H1 (cell line): ENCODE measurements at regions not wholly inside any gene's neighbourhood (a gene's known extent, or its start where the extent isn't known, plus 50 kb on each side); places are given as distances from the start of the nearest gene placed in this dataset.

Experiments
- ASH2L ChIP-seq: fragments of 200-600, 300-600 bp; sonication (generic); IDR thresholded peaks from one replicate; pipeline ENCODE4 v1.7.1; 2017; ENCODE audit warnings: low read length
- CTCF ChIP-seq, 3 experiments: IDR thresholded peaks; 1 replicate in 2 of 3; 2 replicates in 1 of 3; pipeline versions ENCODE4 v1.5.1 to v1.6.1; 2011; ENCODE audit warnings: low read length in 3 of 3, mild to moderate bottlenecking in 3 of 3, inconsistent platforms in 2 of 3, low read depth in 1 of 3, moderate library complexity in 1 of 3; ENCODE audit not compliant: insufficient read depth in 1 of 3; ENCODE audit errors: control extremely low read depth in 1 of 3
- EP300 ChIP-seq, 2 experiments: IDR thresholded peaks; 1 replicate in 1 of 2; 2 replicates in 1 of 2; pipeline ENCODE4 v1.6.1; 2011 to 2012; ENCODE audit warnings: low read depth in 2 of 2, low read length in 2 of 2, mild to moderate bottlenecking in 2 of 2, borderline replicate concordance in 1 of 2, inconsistent platforms in 1 of 2, moderate library complexity in 1 of 2
- KDM1A ChIP-seq: fragments of 200-600, 300-600 bp; sonication (generic); IDR thresholded peaks from 2 replicates; pipeline ENCODE4 v1.7.1; 2016; ENCODE audit warnings: mild to moderate bottlenecking, low read length, borderline replicate concordance
- POLR2A ChIP-seq, 2 experiments: IDR thresholded peaks; 1 replicate in 1 of 2; 2 replicates in 1 of 2; pipeline ENCODE4 v1.6.1; 2011; ENCODE audit warnings: low read depth in 2 of 2, low read length in 2 of 2, mild to moderate bottlenecking in 2 of 2; ENCODE audit errors: control extremely low read depth in 1 of 2
- RAD21 ChIP-seq, 2 experiments: IDR thresholded peaks in 1 of 2; conservative IDR thresholded peaks in 1 of 2; 2 replicates each; pipeline ENCODE4 v1.6.1; 2011; ENCODE audit warnings: low read depth in 2 of 2, low read length in 2 of 2, improper control_type of control experiment in 1 of 2, inconsistent platforms in 1 of 2, mild to moderate bottlenecking in 1 of 2, moderate library complexity in 1 of 2
- SRF ChIP-seq: IDR thresholded peaks from 2 replicates; pipeline ENCODE4 v1.6.1; 2011; ENCODE audit warnings: mild to moderate bottlenecking, low read depth, low read length, moderate library complexity
- TAF1 ChIP-seq: IDR thresholded peaks from 2 replicates; pipeline ENCODE4 v1.6.1; 2011; ENCODE audit warnings: mild to moderate bottlenecking, low read depth, low read length
- TF ChIP-seq, protein P1 (sequence below): IDR thresholded peaks from 2 replicates; pipeline ENCODE4 v1.6.1; 2012; ENCODE audit warnings: inconsistent platforms

GRCh38 chr22:48410536-48410935 is 1417.1 kb downstream of the BRD1 start:
- TF ChIP-seq, protein P1, sequence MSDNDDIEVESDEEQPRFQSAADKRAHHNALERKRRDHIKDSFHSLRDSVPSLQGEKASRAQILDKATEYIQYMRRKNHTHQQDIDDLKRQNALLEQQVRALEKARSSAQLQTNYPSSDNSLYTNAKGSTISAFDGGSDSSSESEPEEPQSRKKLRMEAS: no peak
- TF ChIP-seq RAD21 (IDR thresholded peaks at IDR 0.05 in 1 of 2, conservative IDR thresholded peaks at IDR 0.05 in 1 of 2; ENCODE audit: low read depth in 2 of 2, low read length in 2 of 2): no peak
- TF ChIP-seq SRF: no peak
- no peak for TF ChIP-seq ASH2L
- no peak for TF ChIP-seq KDM1A
- TF ChIP-seq TAF1: no peak
- no peak for TF ChIP-seq CTCF (IDR thresholded peaks at IDR 0.05; ENCODE audit: control extremely low read depth in 1 of 3, insufficient read depth in 1 of 3, low read depth in 1 of 3, low read length in 3 of 3)
- no peak for TF ChIP-seq POLR2A (IDR thresholded peaks at IDR 0.05; ENCODE audit: control extremely low read depth in 1 of 2, low read depth in 2 of 2, low read length in 2 of 2)
- no peak for TF ChIP-seq EP300 (IDR thresholded peaks at IDR 0.05; ENCODE audit: borderline replicate concordance in 1 of 2, low read depth in 2 of 2, low read length in 2 of 2)
